ENCODE measurements at regions not wholly inside any gene's neighbourhood (a gene's known extent, or its start where the extent isn't known, plus 50 kb on each side); places are given as distances from the start of the nearest gene placed in this dataset.
"Not testable (repeated sequence)": the region's sequence is repeated elsewhere in the genome, so short reads cannot be mapped to it uniquely, and the experiment has no call there.

DNA sequence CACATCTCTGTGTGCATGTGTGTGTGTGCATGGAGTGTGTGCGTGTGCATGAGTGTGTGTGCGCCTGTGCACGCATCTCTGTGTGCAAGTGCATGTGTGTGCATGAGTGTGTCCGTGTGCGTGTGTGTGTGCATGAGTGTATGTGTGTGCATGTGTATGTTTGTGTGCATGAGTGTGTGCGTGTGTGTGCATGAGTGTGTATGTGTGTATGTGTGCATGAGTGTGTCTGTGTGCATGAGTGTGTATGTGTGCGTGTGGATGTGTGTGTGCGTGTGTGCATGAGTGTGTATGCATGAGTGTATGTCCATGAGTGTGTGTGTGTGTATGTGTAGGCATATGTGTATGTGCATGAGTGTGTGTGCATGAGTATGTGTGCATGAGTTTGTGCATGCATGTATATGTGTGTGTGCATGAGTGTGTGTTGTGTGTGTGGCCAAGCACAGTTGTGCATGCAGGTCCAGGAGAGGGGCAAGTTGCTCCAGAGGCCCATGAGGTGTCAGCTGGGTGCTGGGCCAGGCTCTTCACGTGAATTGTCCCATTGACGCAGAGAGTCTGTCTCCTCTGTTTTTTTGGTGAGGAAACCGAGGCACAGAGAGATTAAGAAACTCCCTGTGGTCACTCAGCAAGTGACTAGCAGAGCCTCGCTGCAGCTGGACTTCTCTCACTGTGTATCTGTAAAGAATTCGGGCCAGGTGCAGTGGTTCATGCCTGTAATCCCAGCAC lies 75.5 kb downstream of the ASB1 start:
- DNase-seq (ENCODE audit: low read depth), result no peak

DNA sequence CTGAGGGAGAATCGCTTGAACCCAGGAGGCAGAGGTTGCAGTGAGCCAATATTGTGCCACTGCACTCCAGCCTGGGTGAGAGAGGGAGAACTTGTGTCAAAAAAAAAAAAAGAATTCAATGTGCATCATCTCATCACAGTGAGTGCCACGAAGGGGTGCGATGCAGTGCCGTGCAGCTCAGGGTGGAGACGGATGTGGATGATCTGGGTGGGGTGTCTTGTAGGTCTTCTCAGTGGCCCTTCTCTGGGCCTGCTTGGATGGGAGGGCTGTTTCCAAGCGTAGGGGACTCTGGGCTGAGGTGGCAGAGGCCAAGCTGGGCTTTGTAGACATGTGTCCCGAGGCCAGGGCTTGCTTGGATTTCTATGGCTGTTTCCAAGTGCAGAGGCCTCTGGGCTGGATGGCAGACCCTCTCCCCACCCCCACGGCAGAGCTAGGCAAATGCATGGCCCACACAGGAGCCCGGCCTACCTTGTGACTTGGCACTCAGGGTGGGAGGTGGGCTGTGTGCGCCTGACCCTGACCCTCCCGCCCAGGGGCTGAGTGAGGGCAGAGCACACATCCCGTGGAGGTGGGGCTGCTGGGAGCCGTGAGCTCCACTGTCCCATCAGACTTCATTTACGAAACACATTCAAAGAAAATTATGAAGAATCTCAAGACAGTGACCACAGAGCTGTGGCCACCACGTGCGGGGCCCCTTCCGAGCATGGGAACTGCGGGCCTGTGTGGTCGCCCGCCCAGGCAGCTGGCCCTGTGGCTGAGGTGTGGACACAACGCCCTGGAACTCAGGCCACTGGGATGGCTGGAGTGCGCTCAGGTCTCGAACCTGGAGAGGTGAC lies 76.4 kb downstream of the ASB1 start:
- no peak for DNase-seq (ENCODE audit: low read depth)

DNA sequence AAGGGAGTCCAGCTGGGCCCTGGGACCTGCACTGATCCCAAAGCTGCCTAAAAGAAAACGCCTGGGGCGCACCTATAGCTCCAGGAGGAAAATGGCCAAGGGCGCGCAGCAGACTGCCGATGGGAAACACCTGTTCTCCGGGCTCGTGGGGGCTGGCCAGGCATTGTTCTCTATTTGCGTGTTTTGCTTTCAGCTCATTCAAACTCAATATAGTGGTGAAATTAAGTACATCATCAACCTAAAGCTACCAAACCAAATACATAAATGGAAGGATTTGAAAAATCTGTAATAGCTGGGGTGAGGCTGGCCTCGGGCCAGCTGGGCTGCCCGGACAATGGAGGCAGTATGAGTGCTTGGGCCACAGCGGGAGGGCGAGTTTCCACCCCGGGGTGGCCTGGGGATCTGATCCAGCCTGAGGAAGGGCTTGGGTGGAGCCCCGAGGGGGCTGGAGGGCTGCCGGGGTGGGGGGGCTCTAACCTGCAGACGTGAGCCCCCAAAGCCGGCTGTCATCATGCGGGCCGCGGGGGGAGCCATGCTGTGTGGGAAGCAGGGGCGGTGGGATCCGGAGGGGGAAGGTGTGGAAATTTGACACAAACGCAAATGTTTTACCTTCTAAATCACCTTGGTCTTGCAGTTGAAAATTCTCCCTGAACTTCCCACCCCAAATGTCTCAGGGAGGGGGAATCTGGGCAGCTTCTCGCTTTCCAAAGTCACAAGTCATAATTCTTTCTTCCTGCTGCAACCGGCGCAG lies 77.6 kb downstream of the ASB1 start:
- DNase-seq (ENCODE audit: low read depth), result no peak

DNA sequence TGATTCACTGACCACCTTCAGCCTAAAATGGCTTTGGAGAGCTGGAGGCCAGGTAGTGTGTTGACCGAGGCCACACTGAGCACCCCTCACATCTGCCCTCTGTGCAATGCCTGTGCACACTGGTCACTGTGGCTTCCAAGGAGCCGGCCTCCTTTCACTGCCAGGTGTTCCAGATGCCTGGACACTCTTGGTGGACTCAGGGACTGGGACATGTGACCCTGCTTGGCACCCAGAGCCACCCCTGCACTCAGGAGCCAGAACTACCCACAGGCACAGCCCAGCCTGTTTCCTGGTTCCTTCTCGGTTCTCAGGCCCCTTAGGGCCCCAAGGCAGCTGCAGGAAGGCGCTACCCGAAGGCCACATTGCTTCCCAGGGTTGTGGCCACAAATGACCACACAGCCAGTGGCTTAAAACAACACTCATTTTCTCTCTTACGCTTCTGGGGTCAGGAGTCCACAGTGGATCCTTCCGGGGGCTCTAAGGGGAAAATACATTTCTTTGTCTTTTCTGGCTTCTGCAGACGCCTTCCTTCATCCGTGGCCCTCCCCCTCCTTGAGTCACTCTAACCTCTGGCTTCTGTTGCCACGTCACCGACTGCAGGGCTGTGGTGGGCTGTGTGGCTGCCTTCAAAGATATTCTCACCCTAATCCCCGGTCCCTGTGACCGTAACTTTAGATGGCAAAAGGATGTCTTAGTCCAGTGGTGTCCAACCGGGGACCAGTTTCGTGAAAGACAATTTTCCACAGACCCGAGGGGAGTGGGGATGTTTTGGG lies 78.6 kb downstream of the ASB1 start:
- DNase-seq (ENCODE audit: low read depth), result no peak

DNA sequence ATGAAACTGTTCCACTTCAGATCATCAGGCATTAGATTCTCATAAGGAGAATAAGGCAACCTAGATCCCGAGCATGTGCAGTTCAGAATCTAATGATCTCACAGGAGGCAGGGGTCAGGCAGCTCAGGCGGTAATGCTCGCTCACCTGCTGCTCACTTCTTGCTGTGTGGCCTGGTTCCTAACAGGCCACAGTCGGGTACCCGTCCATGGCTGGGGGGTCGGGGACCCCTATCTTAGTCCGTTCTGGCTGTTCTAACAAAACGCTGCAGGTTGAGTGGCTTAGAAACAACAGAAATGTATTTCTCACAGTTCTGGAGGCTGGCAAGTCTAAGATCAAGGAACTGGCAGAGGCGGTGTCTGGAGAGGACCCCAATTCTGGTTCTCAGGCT lies 79.2 kb downstream of the ASB1 start:
- no peak for DNase-seq (ENCODE audit: low read depth)

DNA sequence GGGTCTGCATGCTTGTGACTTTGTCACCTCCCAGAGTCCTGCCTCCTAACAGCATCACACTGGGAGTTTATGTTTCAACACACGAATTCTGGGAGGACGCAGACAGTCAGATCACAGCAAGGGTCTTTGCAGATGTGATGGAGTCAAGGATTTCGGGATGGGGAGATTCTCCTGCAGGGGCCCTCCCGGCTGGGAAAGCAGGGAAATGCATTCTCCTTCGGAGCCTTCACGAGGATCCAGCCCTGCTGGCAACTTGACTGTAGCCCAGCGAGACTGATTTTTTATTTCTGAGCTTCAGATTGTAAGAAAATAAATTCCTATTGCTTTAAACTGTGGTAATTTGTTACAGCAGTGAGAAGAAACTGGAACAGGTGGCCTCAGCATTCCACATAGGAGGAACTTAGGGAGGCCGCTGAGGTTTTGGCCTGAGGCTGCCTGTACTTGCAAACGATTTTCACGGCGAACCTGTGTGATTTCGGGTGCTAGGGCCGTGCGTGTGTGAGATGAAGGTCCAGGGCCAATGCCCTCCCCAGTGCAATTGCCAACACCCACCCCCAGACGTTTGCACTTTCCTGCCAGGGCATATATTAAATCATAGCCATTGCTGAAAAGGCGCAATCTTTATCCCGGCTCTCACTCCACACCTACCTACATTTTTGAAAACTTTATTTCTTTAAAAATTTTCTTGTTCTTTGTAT lies 79.8 kb downstream of the ASB1 start:
- DNase-seq (ENCODE audit: low read depth), result no peak

DNA sequence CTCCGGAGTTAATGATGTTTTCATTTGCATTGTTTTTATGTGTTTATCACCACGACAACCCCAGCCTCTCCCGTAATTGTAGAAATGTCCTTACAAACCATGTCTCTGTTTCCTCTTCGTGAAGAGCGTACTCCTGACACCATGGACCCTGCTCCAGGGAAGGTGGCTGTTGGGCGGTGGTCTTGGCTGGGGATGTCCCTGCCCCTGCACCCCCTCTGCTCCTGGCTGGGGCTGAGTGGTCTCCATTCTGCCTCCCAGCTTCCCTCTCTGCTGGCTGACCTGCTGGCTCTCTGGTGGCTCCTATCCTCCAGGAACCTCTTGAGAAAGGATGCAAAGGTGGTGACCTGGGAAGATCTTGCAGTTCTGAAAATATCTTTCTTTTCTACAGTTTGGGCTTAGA lies 81.1 kb downstream of the ASB1 start:
- no peak for DNase-seq (ENCODE audit: low read depth)

DNA sequence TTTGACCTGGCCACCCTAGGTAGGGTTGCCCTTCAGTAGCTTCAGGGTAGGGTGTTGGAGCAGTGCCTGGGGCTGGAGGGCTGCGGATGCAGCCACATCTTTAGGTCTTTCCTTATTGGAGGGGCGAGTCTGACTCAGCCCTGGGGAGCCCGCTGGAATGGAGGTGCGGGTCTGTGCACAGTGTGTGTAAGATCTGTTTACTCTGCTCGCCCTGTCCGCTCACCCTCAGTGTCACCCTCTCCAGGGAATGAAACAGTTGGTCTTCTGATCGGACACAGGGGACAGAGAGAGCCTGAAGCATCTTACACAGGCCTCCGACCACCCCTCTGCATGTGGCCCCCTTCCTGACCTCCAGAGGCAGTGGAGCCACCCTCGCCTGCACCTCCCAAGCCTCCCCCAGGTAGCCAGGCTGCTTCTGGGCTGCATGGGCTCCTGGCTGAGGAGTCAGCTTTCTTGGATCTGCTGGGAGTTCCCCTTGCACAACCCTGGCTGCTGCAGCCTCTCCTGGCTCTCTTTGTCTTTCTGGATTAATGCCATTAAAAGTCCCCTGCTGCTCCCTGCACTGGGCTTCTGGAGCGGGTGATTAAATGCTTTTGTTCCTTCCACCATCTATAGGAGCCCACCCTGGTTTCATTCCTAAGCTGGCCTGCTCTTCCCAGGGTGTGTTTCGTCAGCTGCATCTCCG lies 82.6 kb downstream of the ASB1 start:
- DNase-seq (ENCODE audit: low read depth), result no peak

DNA sequence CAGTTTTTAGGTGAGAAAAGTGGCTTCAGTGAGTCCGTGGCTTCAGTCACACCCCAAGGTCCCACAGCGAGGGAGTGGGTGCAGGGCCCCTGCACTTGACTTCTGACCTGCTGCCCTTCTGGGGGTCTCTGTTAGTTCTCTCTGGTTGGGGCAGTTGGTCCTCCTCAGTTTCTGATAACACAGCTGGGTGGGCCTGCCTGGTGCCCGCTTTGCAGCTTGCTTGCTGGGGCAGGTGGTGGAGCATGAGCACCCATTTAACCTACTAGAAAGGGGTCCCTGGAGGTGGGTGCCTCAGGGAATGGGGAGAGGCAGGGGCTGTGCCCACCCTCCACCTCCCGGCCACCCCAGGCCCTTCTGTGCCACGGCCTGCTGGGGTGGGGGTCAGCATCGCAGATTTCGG lies 83.2 kb downstream of the ASB1 start:
- no peak for DNase-seq (ENCODE audit: low read depth)

DNA sequence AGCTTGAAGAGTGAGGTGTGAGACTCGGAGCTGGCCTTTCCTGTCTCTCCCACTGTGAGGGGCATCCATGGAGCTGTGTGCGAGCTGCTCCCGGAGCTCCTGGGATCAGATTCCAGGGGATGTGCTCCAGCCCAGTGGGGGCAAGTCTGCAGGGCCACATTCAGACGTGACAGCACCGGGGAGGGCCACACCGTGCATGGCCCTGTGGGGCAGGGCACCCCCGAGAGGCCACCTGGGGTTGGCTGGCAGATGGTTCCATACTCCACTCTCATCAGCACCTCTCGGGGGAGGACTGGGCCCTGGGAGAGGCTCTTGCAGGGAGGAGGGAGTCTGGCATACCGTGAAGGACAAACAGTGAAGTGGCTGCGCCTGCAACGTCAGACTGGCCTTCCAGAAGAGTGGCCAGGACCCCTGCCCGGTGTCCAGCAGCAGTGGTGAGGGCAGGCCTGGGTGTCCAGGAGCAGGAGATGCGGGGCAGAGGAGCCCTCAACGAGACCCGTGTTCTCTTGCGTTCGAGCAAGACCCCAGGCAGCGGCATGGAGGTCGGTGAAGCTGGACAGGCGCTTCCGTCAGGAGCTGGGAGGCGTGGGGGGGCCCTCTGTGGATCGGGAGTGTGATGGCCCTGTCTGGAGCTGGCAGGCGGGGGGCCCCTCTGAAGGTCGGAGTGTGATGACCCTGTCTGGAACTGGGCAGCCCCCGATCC lies 84.3 kb downstream of the ASB1 start:
- DNase-seq (ENCODE audit: low read depth), result no peak

DNA sequence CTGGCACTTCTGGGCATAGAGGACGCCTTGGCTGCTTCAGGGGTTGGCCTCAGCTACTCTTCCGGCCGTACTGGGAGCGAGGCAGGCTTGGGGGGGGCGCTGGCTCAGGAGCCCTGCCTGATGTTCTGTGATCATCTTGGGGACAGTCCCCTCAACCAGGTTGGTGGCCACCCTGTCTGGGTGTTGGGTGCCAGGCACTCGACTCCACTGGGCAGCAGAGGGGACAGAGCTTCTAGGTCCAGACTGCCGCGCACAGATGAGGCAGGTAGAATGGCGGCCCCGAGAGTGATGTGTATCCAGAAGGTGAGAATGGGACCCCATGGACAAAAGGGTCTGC lies 84.9 kb downstream of the ASB1 start:
- no peak for DNase-seq (ENCODE audit: low read depth)

DNA sequence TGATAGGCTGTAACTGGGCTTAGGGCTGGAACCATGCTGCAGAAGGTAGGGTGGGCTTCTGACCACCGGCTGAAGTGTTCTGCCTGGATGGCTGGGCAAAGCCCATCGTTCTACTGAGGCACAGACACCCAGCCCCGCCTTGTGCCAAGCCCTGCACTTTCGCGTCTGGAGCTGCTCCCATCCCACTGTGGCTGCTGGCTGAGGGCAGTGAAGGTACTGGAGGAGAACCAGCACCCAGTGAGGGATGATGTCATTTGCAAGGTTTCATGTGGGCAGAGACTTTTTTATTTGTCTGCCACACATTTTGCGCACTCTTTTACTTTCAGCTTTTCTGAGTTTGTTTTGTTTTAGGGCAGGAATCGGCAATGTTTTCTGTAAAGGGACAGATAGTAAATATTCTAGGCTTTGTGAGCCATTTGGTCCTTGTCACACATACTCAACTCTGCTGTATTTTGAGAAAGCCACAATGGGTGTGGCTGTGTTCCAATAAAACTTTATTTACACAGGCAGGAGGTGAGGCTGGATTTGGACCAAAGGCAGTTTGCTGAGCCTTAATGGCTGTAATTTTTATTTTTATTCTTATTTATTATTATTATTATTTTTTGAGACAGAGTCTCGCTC lies 85.6 kb downstream of the ASB1 start:
- no peak for DNase-seq (ENCODE audit: low read depth)

DNA sequence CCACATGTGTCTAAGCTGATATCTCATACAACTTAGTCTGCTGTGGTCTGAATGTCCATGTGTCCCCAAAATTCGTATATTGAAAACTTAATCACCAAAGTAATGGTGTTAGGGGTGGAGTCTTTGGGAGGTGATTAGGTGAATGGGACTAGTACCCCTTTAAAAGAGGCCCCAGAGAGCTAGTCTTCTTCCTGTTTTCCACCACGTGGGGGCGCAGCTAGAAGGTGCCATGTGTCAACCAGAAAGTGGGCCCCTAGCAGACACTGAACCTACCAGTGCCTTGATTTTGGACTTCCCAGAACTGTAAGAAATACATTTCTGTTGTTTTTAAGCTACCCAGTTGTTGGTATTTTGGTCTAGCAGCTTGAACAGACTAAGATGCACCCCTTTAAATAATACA lies 86.6 kb downstream of the ASB1 start:
- DNase-seq (ENCODE audit: low read depth), result no peak

DNA sequence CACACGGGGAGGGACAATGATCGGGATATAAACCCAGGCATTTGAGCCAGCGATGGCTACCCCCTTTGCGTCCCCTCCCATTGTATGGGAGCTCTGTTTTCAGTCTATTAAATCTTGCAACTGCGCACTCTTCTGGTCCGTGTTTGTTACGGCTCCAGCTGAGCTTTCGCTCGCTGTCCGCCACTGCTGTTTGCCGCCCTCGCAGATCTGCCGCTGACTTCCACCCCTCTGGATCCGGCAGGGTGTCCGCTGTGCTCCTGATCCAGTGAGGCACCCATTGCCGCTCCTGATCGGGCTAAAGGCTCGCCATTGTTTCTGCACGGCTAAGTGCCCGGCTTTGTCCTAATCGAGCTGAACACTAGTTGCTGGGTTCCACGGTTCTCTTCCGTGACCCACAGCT lies 87.3 kb downstream of the ASB1 start:
- DNase-seq (ENCODE audit: low read depth), result not testable (repeated sequence)

DNA sequence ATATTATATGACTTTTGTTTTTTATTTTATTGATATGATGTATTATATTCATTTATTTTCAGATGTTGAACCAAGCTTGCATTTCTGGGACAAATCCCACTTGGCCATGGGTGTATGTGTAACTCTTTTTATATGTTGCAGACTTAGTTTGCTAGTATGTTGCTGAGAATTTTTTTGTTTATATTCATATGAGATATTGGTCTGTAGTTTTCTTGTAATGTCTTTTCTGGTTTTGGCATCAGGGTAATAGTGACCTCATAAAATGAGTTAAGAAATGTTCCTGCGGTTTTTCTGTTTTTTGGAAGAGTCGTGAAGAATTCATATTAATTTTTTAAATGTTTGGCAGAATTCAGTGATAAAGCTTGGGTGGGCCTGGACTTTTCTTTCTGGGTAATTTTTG lies 88.7 kb downstream of the ASB1 start:
- DNase-seq (ENCODE audit: low read depth), result no peak

DNA sequence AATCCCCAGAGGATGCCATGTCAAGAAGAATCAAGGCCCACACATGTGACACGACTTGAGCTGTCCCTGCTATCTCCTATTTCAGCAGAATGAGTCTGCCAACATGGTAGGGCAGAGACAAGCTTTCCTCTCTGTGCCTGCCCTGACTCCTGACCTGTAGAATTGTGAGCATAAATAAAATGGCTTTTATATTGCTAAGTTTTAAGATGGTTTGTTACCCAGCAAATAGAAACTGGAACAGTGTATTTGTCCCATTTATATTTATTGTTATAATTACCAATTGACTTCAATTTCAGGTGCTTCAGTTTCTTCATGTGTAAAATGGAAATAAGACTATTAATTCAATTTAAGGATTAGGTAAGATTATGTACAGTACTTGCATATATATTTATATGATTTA lies 90.5 kb downstream of the ASB1 start:
- no peak for DNase-seq (ENCODE audit: low read depth)

DNA sequence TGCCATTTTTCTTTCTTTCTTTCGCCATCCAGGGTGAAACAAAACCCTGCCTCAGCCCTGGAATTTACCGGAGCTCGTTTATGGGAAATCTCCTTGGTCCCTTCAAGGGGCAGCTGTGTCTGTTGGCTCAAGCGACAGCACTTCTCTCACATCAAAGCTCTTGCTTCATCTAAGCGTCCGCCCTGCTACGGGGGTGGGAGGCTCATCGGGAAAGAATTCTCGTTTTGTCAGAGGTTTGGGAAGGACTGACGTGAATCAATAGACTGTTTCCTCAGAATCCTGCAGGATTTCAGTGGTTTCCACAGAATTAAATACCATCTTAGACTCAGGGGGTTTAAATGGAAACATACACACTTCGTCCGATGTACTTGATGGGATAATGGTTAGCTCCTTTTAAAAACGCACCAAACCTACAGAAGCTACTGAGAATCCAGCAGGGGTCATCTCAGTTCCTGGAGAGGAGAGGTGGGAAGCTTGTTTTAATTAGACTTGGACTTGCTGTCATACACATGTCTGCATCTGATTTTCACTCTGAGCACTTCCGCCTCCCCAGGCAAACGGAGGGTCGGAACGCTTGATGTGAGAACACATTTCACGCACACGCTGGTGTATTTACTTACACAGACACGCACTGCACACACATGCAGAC lies 91.6 kb downstream of the ASB1 start:
- no peak for DNase-seq (ENCODE audit: low read depth)

DNA sequence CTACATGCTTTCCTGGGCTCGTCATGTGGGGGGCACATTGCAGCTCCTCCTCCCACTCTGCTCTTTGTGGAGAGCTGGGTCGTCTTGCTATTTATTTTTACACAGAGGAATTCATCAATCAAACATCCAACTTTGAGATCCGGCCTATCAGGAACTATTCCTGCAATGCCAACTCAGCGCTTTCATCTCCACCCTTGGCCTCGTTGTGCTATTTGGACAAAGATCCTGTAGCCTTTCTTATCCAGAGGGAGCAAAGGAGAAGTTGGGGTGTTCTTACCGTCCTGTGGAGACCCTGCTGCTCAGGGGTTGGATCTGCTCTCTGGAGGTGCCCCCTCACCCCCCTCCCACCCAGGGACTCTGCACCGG lies 92.1 kb downstream of the ASB1 start:
- no peak for DNase-seq (ENCODE audit: low read depth)

DNA sequence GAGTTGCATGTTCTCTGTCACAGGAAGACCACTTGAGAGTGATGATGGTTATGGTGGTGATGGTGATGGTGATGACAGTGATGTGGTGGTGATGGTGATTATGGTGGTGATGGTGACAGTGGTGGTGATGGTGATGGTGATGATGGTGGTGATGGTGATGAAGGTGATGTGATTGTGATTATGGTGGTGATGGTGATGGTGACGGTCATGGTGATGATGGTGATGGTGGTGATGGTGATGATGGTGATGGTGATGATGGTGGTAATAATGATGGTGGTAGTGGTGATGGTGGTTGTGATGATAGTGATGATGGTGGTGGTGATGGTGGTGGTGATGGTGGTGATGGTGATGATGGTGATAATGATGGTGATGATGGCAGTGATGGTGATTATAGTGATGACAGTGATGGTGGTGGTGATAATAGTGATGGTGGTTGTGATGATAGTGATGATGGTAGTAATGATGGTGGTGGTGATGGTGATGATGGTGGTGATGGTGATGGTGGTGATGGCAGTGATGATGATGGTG lies 93.7 kb downstream of the ASB1 start:
- no peak for DNase-seq (ENCODE audit: low read depth)

All from stimulated activated CD4-positive, alpha-beta T cell treated with anti-CD3 and anti-CD28 coated beads, Interleukin-2, amount 100 ng/mL, for 4 hours (primary cell).